ENCODE measurements at regions not wholly inside any gene's neighbourhood (a gene's known extent, or its start where the extent isn't known, plus 50 kb on each side); places are given as distances from the start of the nearest gene placed in this dataset.

GRCh38 chr20:7346026-7346425 is 578.5 kb downstream of the BMP2 start:
- no peak for DNase-seq
- no peaks in the 10 kb centered on the region for H3K27me3 ChIP-seq (ENCODE audit: control insufficient read depth, insufficient read depth, low read length)
- H3K4me3 ChIP-seq (ENCODE audit: insufficient read depth, low read depth, low read length) = no peak overlapping the region
- no peaks in the 10 kb centered on the region for H3K36me3 ChIP-seq (replicated peaks; ENCODE audit: control insufficient read depth, insufficient read depth, low read length)

GRCh38 chr20:7346562-7346961 is 579.1 kb downstream of the BMP2 start:
- Histone ChIP-seq H3K27me3 (ENCODE audit: control insufficient read depth, insufficient read depth, low read length) (no peaks in the 10 kb centered on the region), H3K36me3 (replicated peaks; ENCODE audit: control insufficient read depth, insufficient read depth, low read length) (no peaks in the 10 kb centered on the region), H3K4me3 (ENCODE audit: insufficient read depth, low read depth, low read length) (no peak overlapping the region)
- no peak for DNase-seq

- DNase-seq = no peak
- Histone ChIP-seq H3K36me3 (replicated peaks; ENCODE audit: control insufficient read depth, insufficient read depth, low read length) (no peaks in the 10 kb centered on the region), H3K4me3 (ENCODE audit: insufficient read depth, low read depth, low read length) (no peak overlapping the region), H3K27me3 (ENCODE audit: control insufficient read depth, insufficient read depth, low read length) (no peaks in the 10 kb centered on the region)
These were observed 579.9 kb downstream of the BMP2 start for GRCh38 chr20:7347409-7347808.

DNA sequence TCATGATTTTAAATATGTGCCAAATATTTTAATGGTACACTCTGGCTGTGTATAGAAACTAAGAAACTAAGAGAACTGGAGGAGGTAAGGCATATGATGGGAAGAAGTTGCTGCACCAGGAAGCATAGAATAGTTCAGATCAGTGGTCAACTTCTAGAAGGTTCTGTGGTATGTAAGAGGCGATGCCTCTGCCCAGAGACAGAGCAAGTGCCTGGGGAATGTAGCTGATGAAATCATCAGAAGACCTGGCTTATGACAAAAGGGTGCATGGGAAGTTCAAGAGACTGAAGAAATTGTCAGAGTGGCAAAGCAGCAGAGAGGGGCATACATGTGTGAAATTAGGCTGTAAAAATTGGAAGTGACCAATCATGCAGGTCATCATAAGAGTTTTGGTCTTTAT is 580.8 kb downstream of the BMP2 start:
- no peaks in the 10 kb centered on the region for H3K36me3 ChIP-seq (replicated peaks; ENCODE audit: control insufficient read depth, insufficient read depth, low read length)
- H3K4me3 ChIP-seq (ENCODE audit: insufficient read depth, low read depth, low read length) = no peak overlapping the region
- H3K27me3 ChIP-seq (ENCODE audit: control insufficient read depth, insufficient read depth, low read length) = no peaks in the 10 kb centered on the region
- DNase-seq = no peak

DNA sequence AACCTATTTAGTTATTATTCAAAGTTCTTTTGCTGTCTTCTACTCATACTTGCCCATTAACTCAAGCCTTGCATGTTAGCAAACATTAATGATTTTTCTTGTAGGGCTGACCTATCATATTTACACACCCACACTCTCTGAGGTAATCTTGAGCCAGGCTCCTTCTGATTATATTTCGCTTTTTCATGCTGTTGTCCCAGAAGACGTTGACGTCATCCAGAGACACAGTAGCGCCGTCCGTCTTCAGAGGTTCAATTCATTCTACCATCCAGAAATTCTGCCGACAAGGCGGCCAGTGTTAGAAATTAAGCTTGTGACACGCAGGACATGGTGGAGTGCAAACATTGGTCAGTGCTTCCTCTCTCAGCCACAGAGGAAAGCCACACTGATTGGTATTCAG is 584.7 kb downstream of the BMP2 start:
- H3K36me3 ChIP-seq (replicated peaks; ENCODE audit: control insufficient read depth, insufficient read depth, low read length) = no peaks in the 10 kb centered on the region
- H3K4me3 ChIP-seq (ENCODE audit: insufficient read depth, low read depth, low read length) = no peak overlapping the region
- DNase-seq = no peak
- H3K27me3 ChIP-seq (ENCODE audit: control insufficient read depth, insufficient read depth, low read length) = no peaks in the 10 kb centered on the region

- Histone ChIP-seq H3K27me3 (ENCODE audit: control insufficient read depth, insufficient read depth, low read length) (no peaks in the 10 kb centered on the region), H3K36me3 (replicated peaks; ENCODE audit: control insufficient read depth, insufficient read depth, low read length) (no peaks in the 10 kb centered on the region), H3K4me3 (ENCODE audit: insufficient read depth, low read depth, low read length) (no peak overlapping the region)
- no peak for DNase-seq
These were observed 585.2 kb downstream of the HAO1 start for GRCh38 chr20:7355051-7355450.

- H3K27me3 ChIP-seq (ENCODE audit: control insufficient read depth, insufficient read depth, low read length) = no peaks in the 10 kb centered on the region
- no peaks in the 10 kb centered on the region for H3K36me3 ChIP-seq (replicated peaks; ENCODE audit: control insufficient read depth, insufficient read depth, low read length)
- DNase-seq = peak; percentile 9
- no peak overlapping the region for H3K4me3 ChIP-seq (ENCODE audit: insufficient read depth, low read depth, low read length)
These were observed 581.6 kb downstream of the HAO1 start for GRCh38 chr20:7358670-7359069.

DNA sequence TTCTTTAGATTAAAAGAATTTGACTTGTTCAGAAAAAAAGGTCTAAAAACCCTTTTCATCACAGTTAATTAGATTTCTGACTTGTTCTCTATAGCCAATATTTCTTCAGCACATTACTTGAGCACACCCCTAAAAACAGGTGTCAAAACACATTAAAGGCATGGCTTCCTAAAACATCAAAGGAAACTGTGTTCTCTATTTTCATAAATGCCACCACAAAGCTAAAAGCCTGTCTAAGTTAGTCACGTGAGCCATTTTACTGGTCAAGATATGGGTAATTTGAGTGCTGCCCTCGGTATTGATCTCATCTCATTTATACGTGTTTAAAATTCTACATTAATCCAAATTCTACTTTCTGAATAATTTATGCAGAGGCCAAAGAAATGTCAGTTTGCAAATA is 580.5 kb downstream of the HAO1 start:
- no peak for DNase-seq
- H3K36me3 ChIP-seq (replicated peaks; ENCODE audit: control insufficient read depth, insufficient read depth, low read length) = no peaks in the 10 kb centered on the region

GRCh38 chr20:7361321-7361720 is 578.9 kb downstream of the HAO1 start:
- no peaks in the 10 kb centered on the region for H3K27me3 ChIP-seq (ENCODE audit: control insufficient read depth, insufficient read depth, low read length)
- H3K36me3 ChIP-seq (replicated peaks; ENCODE audit: control insufficient read depth, insufficient read depth, low read length) = no peaks in the 10 kb centered on the region
- DNase-seq = no peak
- H3K4me3 ChIP-seq (ENCODE audit: insufficient read depth, low read depth, low read length) = no peak overlapping the region

More for the DNA sequence above, 580.5 kb downstream of the HAO1 start:
- Histone ChIP-seq H3K27me3 (ENCODE audit: control insufficient read depth, insufficient read depth, low read length) (no peaks in the 10 kb centered on the region), H3K4me3 (ENCODE audit: insufficient read depth, low read depth, low read length) (no peak overlapping the region)

- Histone ChIP-seq H3K36me3 (replicated peaks; ENCODE audit: control insufficient read depth, insufficient read depth, low read length) (no peaks in the 10 kb centered on the region), H3K27me3 (ENCODE audit: control insufficient read depth, insufficient read depth, low read length) (no peaks in the 10 kb centered on the region), H3K4me3 (ENCODE audit: insufficient read depth, low read depth, low read length) (no peak overlapping the region)
- no peak for DNase-seq
These were observed 578.3 kb downstream of the HAO1 start for GRCh38 chr20:7361931-7362330.

DNA sequence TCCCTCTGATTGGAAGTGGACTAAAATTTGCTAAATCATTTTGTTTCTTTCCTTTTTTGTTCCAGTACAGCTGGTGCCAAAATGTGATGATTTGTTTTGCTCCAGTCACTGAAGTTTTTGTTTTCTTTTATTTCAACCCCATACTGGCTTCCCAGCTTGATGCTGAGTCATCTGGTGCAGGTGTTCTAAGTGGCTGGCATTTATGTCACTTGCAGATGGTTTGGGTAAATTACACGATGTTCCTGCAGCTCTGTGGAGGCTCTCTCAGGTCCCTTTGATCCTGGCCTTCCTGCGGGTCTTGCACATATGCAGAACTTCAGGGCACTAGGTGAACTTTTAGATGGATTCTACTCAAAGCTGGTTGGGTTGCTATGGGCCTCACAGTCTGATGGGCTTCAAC is 577.7 kb downstream of the HAO1 start:
- Histone ChIP-seq H3K27me3 (ENCODE audit: control insufficient read depth, insufficient read depth, low read length) (no peaks in the 10 kb centered on the region), H3K4me3 (ENCODE audit: insufficient read depth, low read depth, low read length) (no peak overlapping the region), H3K36me3 (replicated peaks; ENCODE audit: control insufficient read depth, insufficient read depth, low read length) (no peaks in the 10 kb centered on the region)
- DNase-seq = no peak

DNA sequence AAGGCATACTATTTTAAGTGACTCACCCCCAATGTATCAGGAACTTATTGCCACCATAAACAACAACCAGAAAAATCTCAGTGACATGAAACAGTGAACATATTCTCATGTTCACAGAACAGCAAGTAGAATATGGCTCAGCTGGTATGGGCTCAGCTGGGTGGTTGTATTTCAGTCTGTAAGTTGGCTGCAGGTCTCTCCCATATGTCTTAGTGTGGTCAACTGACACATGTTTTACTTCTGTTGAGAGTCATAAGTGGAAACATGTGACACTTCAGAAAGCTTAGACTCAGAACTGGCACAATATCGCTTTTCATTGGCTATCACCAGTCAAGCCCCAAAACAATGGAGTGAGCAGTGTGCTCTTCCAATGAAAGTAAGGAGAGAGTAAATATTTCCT is 574.1 kb downstream of the HAO1 start:
- H3K27me3 ChIP-seq (ENCODE audit: control insufficient read depth, insufficient read depth, low read length) = no peaks in the 10 kb centered on the region
- no peak for DNase-seq

DNA sequence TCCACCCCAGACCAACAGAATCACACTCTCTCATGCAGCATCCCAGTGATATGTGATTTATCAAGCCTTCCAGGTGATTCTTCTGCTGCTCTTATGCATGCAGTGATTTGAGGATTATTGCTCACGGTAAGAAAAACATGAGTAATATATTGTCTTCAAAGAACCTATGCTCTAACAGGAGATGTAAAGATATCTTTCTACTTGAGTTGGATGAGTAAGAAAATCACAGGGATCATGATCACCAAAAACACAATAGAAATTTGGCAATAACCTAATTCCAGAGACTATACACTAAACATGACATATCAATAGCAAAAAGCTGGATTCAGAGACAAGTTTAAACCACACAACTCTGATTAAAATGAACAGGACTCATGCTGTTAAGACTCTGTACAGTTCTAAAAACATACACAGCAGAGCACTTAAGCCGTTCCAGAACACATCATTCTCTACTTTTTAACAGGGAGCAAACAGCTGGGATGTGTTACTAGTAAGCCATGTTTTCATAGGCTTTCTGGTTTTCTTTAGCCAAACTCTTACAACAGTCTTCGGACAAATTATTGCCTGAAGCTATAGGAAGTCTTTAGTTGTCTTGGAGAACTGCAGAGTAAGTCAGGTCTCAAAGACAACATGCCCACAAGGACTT is 568.6 kb downstream of the HAO1 start:
- no peak for DNase-seq
- H3K36me3 ChIP-seq (replicated peaks; ENCODE audit: control insufficient read depth, insufficient read depth, low read length) = no peaks in the 10 kb centered on the region
- no peaks in the 10 kb centered on the region for H3K27me3 ChIP-seq (ENCODE audit: control insufficient read depth, insufficient read depth, low read length)

More for the DNA sequence above, 574.1 kb downstream of the HAO1 start:
- Histone ChIP-seq H3K4me3 (ENCODE audit: insufficient read depth, low read depth, low read length) (no peak overlapping the region), H3K36me3 (replicated peaks; ENCODE audit: control insufficient read depth, insufficient read depth, low read length) (no peaks in the 10 kb centered on the region)

DNA sequence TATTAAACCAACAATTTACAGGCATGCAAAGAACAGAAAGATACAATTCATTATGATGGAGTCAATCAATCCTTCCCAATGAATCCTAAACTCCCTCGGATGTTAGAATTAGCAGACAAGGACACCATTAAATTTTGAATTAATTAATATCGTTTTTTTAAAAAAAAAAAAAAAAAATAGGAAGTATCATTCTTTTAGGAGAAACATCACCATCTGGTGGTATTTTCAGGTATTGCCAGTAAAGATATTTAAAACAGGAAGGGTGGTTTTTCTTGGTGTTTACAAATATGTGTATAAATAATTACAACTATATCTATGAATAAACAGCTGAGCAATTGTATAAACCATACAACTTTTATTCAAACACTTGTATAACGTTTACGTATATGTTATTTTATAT is 564.4 kb downstream of the HAO1 start:
- Histone ChIP-seq H3K36me3 (replicated peaks; ENCODE audit: control insufficient read depth, insufficient read depth, low read length) (no peaks in the 10 kb centered on the region), H3K4me3 (ENCODE audit: insufficient read depth, low read depth, low read length) (no peak overlapping the region), H3K27me3 (ENCODE audit: control insufficient read depth, insufficient read depth, low read length) (no peaks in the 10 kb centered on the region)
- DNase-seq = no peak

More for the DNA sequence above, 568.6 kb downstream of the HAO1 start:
- H3K4me3 ChIP-seq (ENCODE audit: insufficient read depth, low read depth, low read length) = no peak overlapping the region

GRCh38 chr20:7378864-7379605 is 561.2 kb downstream of the HAO1 start:
- DNase-seq = no peak
- H3K4me3 ChIP-seq (ENCODE audit: insufficient read depth, low read depth, low read length) = no peak overlapping the region
- no peaks in the 10 kb centered on the region for H3K27me3 ChIP-seq (ENCODE audit: control insufficient read depth, insufficient read depth, low read length)
- no peaks in the 10 kb centered on the region for H3K36me3 ChIP-seq (replicated peaks; ENCODE audit: control insufficient read depth, insufficient read depth, low read length)

Measured in H7 (cell line).